Lower leg skin (tissue), 3 donors: ENCODE measurements at regions not wholly inside any gene's neighbourhood (a gene's known extent, or its start where the extent isn't known, plus 50 kb on each side); places are given as distances from the start of the nearest gene placed in this dataset.

Experiments used
- CTCF ChIP-seq, 3 donors: fragments of 450-650 bp; IDR thresholded peaks; one replicate each; pipeline ENCODE4 v1.5.1; 2016; ENCODE audit warnings: antibody characterized with exemption in 3 of 3, mild to moderate bottlenecking in 3 of 3, moderate library complexity in 2 of 3
- POLR2A ChIP-seq, 2 donors: fragments of 450-650 bp; IDR thresholded peaks; one replicate each; pipeline ENCODE4 v1.6.1; 2016 to 2017; ENCODE audit warnings: antibody characterized with exemption in 2 of 2, mild to moderate bottlenecking in 1 of 2, moderate library complexity in 1 of 2

- TF ChIP-seq CTCF (IDR thresholded peaks at IDR 0.05) (no peak), POLR2A (IDR thresholded peaks at IDR 0.05) (no peak)
Observed at GRCh38 chr2:147108548-147108947, 736.3 kb upstream of the ACVR2A start.
